NCI-H526 treated with DMSO at 0.1 percent for 48 hours (cell line): ENCODE measurements at regions not wholly inside any gene's neighbourhood (a gene's known extent, or its start where the extent isn't known, plus 50 kb on each side); places are given as distances from the start of the nearest gene placed in this dataset.
"Not testable (repeated sequence)": the region's sequence is repeated elsewhere in the genome, so short reads cannot be mapped to it uniquely, and the experiment has no call there.

Source experiments
- DNase-seq: peaks from one replicate; lab custom pipeline; 2025; lab: John Stamatoyannopoulos, UW

GRCh38 chr10:60569681-60570080, 180.0 kb upstream of the ANK3 start:
- no peak for DNase-seq

- no peak for DNase-seq
These were observed 176.4 kb upstream of the ANK3 start for GRCh38 chr10:60566096-60566495.

GRCh38 chr10:60565492-60565891, 175.8 kb upstream of the ANK3 start:
- DNase-seq, result no peak

GRCh38 chr10:60564475-60564874, 174.8 kb upstream of the ANK3 start:
- no peak for DNase-seq

- DNase-seq, result no peak
These were observed 170.8 kb upstream of the ANK3 start for GRCh38 chr10:60560451-60560850.

GRCh38 chr10:60555700-60556099, 166.0 kb upstream of the ANK3 start:
- DNase-seq, result no peak

GRCh38 chr10:60549686-60550085, 160.0 kb upstream of the ANK3 start:
- peak; percentile 17 for DNase-seq

- no peak for DNase-seq
These were observed 153.0 kb upstream of the ANK3 start for GRCh38 chr10:60542657-60543056.

GRCh38 chr10:60541451-60541850, 151.8 kb upstream of the ANK3 start:
- no peak for DNase-seq

- no peak for DNase-seq
These were observed 148.0 kb upstream of the ANK3 start for GRCh38 chr10:60537697-60538096.

GRCh38 chr10:60536529-60537114, 146.9 kb upstream of the ANK3 start:
- DNase-seq, result no peak

- DNase-seq, result no peak
These were observed 145.8 kb upstream of the ANK3 start for GRCh38 chr10:60535427-60535826.

- DNase-seq, result no peak
These were observed 145.2 kb upstream of the ANK3 start for GRCh38 chr10:60534761-60535389.

GRCh38 chr10:60532696-60533468, 143.2 kb upstream of the ANK3 start:
- DNase-seq, result no peak

- no peak for DNase-seq
These were observed 141.3 kb upstream of the ANK3 start for GRCh38 chr10:60531006-60531405.

GRCh38 chr10:60527676-60528075, 138.0 kb upstream of the ANK3 start:
- DNase-seq, result no peak

GRCh38 chr10:60525716-60526585, 136.3 kb upstream of the ANK3 start:
- no peak for DNase-seq

- DNase-seq, result no peak
These were observed 134.9 kb upstream of the ANK3 start for GRCh38 chr10:60524541-60524940.

- DNase-seq, result not testable (repeated sequence)
These were observed 133.7 kb upstream of the ANK3 start for GRCh38 chr10:60523371-60523770.

- no peak for DNase-seq
These were observed 132.9 kb upstream of the ANK3 start for GRCh38 chr10:60522617-60523016.

- DNase-seq, result no peak
These were observed 132.3 kb upstream of the ANK3 start for GRCh38 chr10:60521974-60522405.

GRCh38 chr10:60518745-60519144, 129.1 kb upstream of the ANK3 start:
- DNase-seq, result no peak
